Amniotic stem cell (primary cell): ENCODE measurements at regions not wholly inside any gene's neighbourhood (a gene's known extent, or its start where the extent isn't known, plus 50 kb on each side); places are given as distances from the start of the nearest gene placed in this dataset.

Source experiments
- DNase-seq: peaks from one replicate; lab custom pipeline; 2025; lab: John Stamatoyannopoulos, UW

- no peak for DNase-seq
Observed at GRCh38 chr14:101706509-101707067, 54.9 kb upstream of the PPP2R5C start.

GRCh38 chr14:101707068-101707842 lies 54.3 kb upstream of the PPP2R5C start:
- DNase-seq: peak; percentile 66

- no peak for DNase-seq
Observed at GRCh38 chr14:101707863-101708620, 53.5 kb upstream of the PPP2R5C start.

GRCh38 chr14:101708853-101709532 lies 52.5 kb upstream of the PPP2R5C start:
- DNase-seq: no peak

- DNase-seq: no peak
Observed at GRCh38 chr14:101709533-101709881, 52.0 kb upstream of the PPP2R5C start.

GRCh38 chr14:101709962-101710931 lies 51.3 kb upstream of the PPP2R5C start:
- DNase-seq: no peak

GRCh38 chr14:101711041-101711856 lies 50.3 kb upstream of the PPP2R5C start:
- no peak for DNase-seq
